Transverse colon (tissue), 4 donors: ENCODE measurements at regions not wholly inside any gene's neighbourhood (a gene's known extent, or its start where the extent isn't known, plus 50 kb on each side); places are given as distances from the start of the nearest gene placed in this dataset.

Experiments used
- DNase-seq: peaks from one replicate; pipeline ENCODE4 v3.0.0-alpha.2; 2019
- H3K27ac ChIP-seq, 4 donors: fragments of 200-600 bp; sonication (generic); 2 replicates each; pipeline ENCODE4 v1.5.1; 2016 to 2018; ENCODE audit warnings: inconsistent platforms in 4 of 4
- H3K27me3 ChIP-seq: fragments of 200-600 bp; sonication (generic); 2 replicates; pipeline ENCODE4 v1.5.1; 2017; ENCODE audit warnings: inconsistent platforms
- H3K36me3 ChIP-seq, 4 donors: fragments of 200-600 bp; sonication (generic); 2 replicates each; pipeline ENCODE4 v1.5.1; 2017 to 2019; ENCODE audit warnings: inconsistent platforms in 4 of 4
- H3K4me1 ChIP-seq, 4 donors: fragments of 200-600 bp; sonication (generic); 2 replicates each; pipeline ENCODE4 v1.5.1; 2017 to 2020; ENCODE audit warnings: inconsistent platforms in 4 of 4
- H3K4me3 ChIP-seq, 4 donors: fragments of 200-600 bp; sonication (generic); 1 replicate in 1 of 4; 2 replicates in 3 of 4; pipeline versions ENCODE4 v1.5.1 to v1.6.1; 2017 to 2019; ENCODE audit warnings: inconsistent platforms in 4 of 4
- H3K9me3 ChIP-seq, 2 donors: fragments of 200-600 bp; sonication (generic); 2 replicates each; pipeline ENCODE4 v1.5.1; 2017 to 2019; ENCODE audit warnings: inconsistent platforms in 2 of 2
- CTCF ChIP-seq, 5 experiments: fragments of 200-600 bp in 3 of 5; fragments of 450-650 bp in 2 of 5; sonication (generic) in 3 of 5; IDR thresholded peaks; 1 replicate in 2 of 5; 2 replicates in 3 of 5; pipeline ENCODE4 v1.5.1; 2016 to 2017; ENCODE audit warnings: antibody characterized with exemption in 5 of 5, inconsistent platforms in 3 of 5, mild to moderate bottlenecking in 2 of 5, moderate library complexity in 1 of 5
- EP300 ChIP-seq: sonication (generic); formaldehyde crosslinking; IDR thresholded peaks from one replicate; pipeline ENCODE4 v1.6.1; 2017; ENCODE audit warnings: antibody characterized with exemption, low read depth
- POLR2A ChIP-seq: fragments of 450-650 bp; IDR thresholded peaks from one replicate; pipeline ENCODE4 v1.6.1; 2016; ENCODE audit warnings: antibody characterized with exemption, mild to moderate bottlenecking, moderate library complexity
- POLR2AphosphoS5 ChIP-seq, 3 donors: sonication (generic); formaldehyde crosslinking; IDR thresholded peaks; one replicate each; pipeline ENCODE4 v1.6.1; 2016; ENCODE audit warnings: antibody characterized with exemption in 3 of 3
- WGBS, 2 donors: methylation state at CpG; one replicate each; pipeline ENCODE4 v1.1.5; 2018; ENCODE audit warnings: low coverage in 1 of 2; 5-methylcytosine and 5-hydroxymethylcytosine counted together
- in situ Hi-C, 4 donors: fragments of 200-750 bp; cut with MboI; loops; one replicate each; pipeline versions ENCODE4 v1.15.0 to v1.15.1; 2017; ENCODE audit warnings: low sequenced_read_pairs in 3 of 4, low pct_ligation_motif_present in 1 of 4, low pct_unique_long_range_greater_than_20kb in 1 of 4
- intact Hi-C: fragments of 100-400 bp; cut with DNase I; formaldehyde crosslinking; loops from one replicate; pipeline ENCODE4 v1.15.1; 2023; ENCODE audit warnings: low total_unique reads

- WGBS, 2 donors = 81 to 87% methylated on average over 5 of the region's 5 CpGs
- in situ Hi-C loops = no loop called here
These were observed 428.8 kb downstream of the EPM2A start for GRCh38 chr6:145306489-145306888.

DNA sequence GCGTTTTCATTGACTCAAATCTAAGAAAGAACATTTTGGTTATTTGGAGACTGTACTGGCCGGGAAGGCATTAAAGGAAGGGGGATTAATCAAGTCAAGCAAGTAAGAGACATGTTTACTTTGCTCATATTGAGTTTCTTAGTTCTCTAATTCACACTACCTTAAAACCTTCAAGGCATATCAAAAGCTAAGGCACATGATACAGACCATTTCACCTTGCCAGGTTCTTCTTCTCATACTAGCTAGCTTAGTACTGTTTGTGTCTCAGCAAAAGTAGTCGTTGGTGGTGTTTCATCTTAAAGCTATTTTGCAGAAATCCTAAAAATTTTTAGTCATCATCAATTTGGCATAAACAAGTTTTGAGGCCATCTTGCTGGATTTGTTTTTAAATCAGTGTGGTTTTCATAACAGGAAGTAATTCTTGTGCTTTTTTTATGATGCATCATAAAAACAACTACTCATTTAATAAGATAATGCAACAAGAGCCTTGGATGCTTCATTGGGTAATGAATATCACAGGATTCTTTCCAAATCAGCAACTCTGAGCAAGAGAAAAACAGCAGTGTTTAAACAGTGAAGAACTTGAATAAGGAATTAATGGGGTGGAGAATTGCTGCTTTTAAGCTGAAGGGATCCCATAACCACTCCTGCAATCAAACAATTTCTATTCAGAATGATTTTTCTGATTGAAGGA lies 425.3 kb downstream of the EPM2A start:
- H3K36me3 ChIP-seq = no peaks in the 10 kb centered on the region
- WGBS, 2 donors = 62% methylated on average over 3 of the region's 3 CpGs
- TF ChIP-seq CTCF (IDR thresholded peaks at IDR 0.05) = no peak
- TF ChIP-seq EP300 = no peak
- no peaks in the 10 kb centered on the region for H3K27me3 ChIP-seq
- H3K27ac ChIP-seq = no peak overlapping the region
- no peaks in the 10 kb centered on the region for H3K9me3 ChIP-seq
- in situ Hi-C loops = no loop called here
- intact Hi-C loops = no loop called here
- no peak for DNase-seq
- no peaks in the 10 kb centered on the region for H3K4me1 ChIP-seq
- no peak overlapping the region for H3K4me3 ChIP-seq

More at GRCh38 chr6:145306489-145306888, 428.8 kb downstream of the EPM2A start:
- Histone ChIP-seq H3K4me1 (no peaks in the 10 kb centered on the region), H3K36me3 (no peaks in the 10 kb centered on the region), H3K4me3 (no peak overlapping the region), H3K9me3 (no peaks in the 10 kb centered on the region), H3K27me3 (no peaks in the 10 kb centered on the region), H3K27ac (no peak overlapping the region)
- DNase-seq = no peak
- intact Hi-C loops = no loop called here
- no peak for TF ChIP-seq CTCF (IDR thresholded peaks at IDR 0.05)
- TF ChIP-seq EP300 = no peak

DNA sequence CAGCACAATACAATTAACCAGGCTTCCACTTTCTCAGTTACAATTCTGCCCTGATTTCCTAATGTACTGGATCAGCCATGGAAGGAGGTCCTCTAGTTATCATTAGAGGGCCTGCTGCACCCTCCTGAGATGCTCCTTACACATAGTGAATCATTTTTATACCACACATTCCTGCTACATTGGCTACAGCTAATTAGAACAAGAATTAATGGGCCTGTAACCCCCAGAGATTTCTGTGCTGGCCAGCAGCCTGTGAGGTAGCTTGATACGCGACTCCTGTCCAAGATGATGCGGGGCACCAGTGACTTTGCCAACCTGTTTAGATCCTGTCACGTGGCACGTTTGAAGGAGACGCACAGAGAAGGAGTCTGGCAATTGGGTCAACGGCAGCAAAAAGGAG lies 422.8 kb downstream of the EPM2A start:
- Histone ChIP-seq H3K27ac (no peak overlapping the region), H3K4me1 (no peaks in the 10 kb centered on the region), H3K4me3 (no peak overlapping the region), H3K9me3 (no peaks in the 10 kb centered on the region), H3K36me3 (no peaks in the 10 kb centered on the region), H3K27me3 (no peaks in the 10 kb centered on the region)
- 98% methylated on average over 7 of the region's 7 CpGs for WGBS, 2 donors
- intact Hi-C loops = no loop called here
- no peak for DNase-seq
- in situ Hi-C loops = no loop called here
- TF ChIP-seq CTCF (IDR thresholded peaks at IDR 0.05) (no peak), POLR2A (no peak), EP300 (no peak), POLR2AphosphoS5 (IDR thresholded peaks at IDR 0.05) (no peak)

- in situ Hi-C loops = no loop called here
- Histone ChIP-seq H3K27me3 (no peaks in the 10 kb centered on the region), H3K4me1 (no peaks in the 10 kb centered on the region), H3K9me3 (no peaks in the 10 kb centered on the region), H3K4me3 (no peak overlapping the region), H3K36me3 (no peaks in the 10 kb centered on the region), H3K27ac (no peak overlapping the region)
- 77% methylated on average over 1 of the region's 1 CpG; no CpG with 5 or more reads in 1 of the 2 donors for WGBS, 2 donors
- no peak for DNase-seq
- intact Hi-C loops = no loop called here
- no peak for TF ChIP-seq POLR2AphosphoS5 (IDR thresholded peaks at IDR 0.05)
- TF ChIP-seq POLR2A = no peak
- no peak for TF ChIP-seq EP300
- no peak for TF ChIP-seq CTCF (IDR thresholded peaks at IDR 0.05)
These were observed 422.1 kb downstream of the EPM2A start for GRCh38 chr6:145313041-145313855.
